GM12878 (cell line): ENCODE measurements at regions not wholly inside any gene's neighbourhood (a gene's known extent, or its start where the extent isn't known, plus 50 kb on each side); places are given as distances from the start of the nearest gene placed in this dataset.

Experiments
- ASH2L ChIP-seq: fragments of 300-600, 200-600 bp; sonication (generic); IDR thresholded peaks from 2 replicates; pipeline ENCODE4 v1.6.1; 2017; ENCODE audit warnings: low read depth, mild to moderate bottlenecking, borderline replicate concordance
- ATF7 ChIP-seq: fragments of 450-650 bp; IDR thresholded peaks from 2 replicates; pipeline ENCODE4 v1.6.1; 2016; ENCODE audit warnings: low read depth, mild to moderate bottlenecking
- BCL11A ChIP-seq: IDR thresholded peaks from 2 replicates; pipeline ENCODE4 v1.6.1; 2011; ENCODE audit warnings: low read depth, low read length
- CREB1 ChIP-seq: IDR thresholded peaks from 2 replicates; pipeline ENCODE4 v1.6.1; 2012; ENCODE audit warnings: low read depth, mild to moderate bottlenecking, inconsistent platforms
- DPF2 ChIP-seq: fragments of 450-650 bp; IDR thresholded peaks from 2 replicates; pipeline ENCODE4 v1.6.1; 2017; ENCODE audit warnings: mild to moderate bottlenecking
- E2F4 ChIP-seq: IDR thresholded peaks from 2 replicates; pipeline ENCODE4 v1.6.1; 2012; ENCODE audit warnings: low read depth, low read length, improper control_type of control experiment
- EED ChIP-seq: sonication (generic); IDR thresholded peaks from 2 replicates; pipeline ENCODE4 v1.6.1; 2016; ENCODE audit warnings: antibody characterized with exemption, low read depth
- EP300 ChIP-seq, 2 experiments: fragments of 150-350 bp in 1 of 2; IDR thresholded peaks; 2 replicates each; pipeline ENCODE4 v1.6.1; 2011 to 2012; ENCODE audit warnings: low read depth in 2 of 2, low read length in 2 of 2, borderline replicate concordance in 1 of 2, improper control_type of control experiment in 1 of 2, inconsistent platforms in 1 of 2; ENCODE audit not compliant: control insufficient read depth in 1 of 2
- GABPA ChIP-seq: IDR thresholded peaks from 2 replicates; pipeline ENCODE4 v1.6.1; 2014; ENCODE audit warnings: antibody characterized with exemption, low read depth, mild to moderate bottlenecking, inconsistent platforms
- KLF5 ChIP-seq: fragments of 450-650 bp; IDR thresholded peaks from 2 replicates; pipeline ENCODE4 v1.6.1; 2014; ENCODE audit warnings: mild to moderate bottlenecking; ENCODE audit not compliant: partially characterized antibody
- MEF2A ChIP-seq: IDR thresholded peaks from 2 replicates; pipeline ENCODE4 v1.6.1; 2011; ENCODE audit warnings: low read depth, mild to moderate bottlenecking, low read length, moderate library complexity; ENCODE audit not compliant: insufficient read depth
- MEF2B ChIP-seq: fragments of 450-650 bp; IDR thresholded peaks from 2 replicates; pipeline ENCODE4 v1.6.1; 2018; ENCODE audit warnings: mild to moderate bottlenecking, moderate library complexity; ENCODE audit not compliant: partially characterized antibody, poor library complexity, severe bottlenecking
- MTA2 ChIP-seq: fragments of 450-650 bp; IDR thresholded peaks from 2 replicates; pipeline ENCODE4 v1.6.1; 2016; ENCODE audit warnings: low read depth, mild to moderate bottlenecking, moderate library complexity
- NFIC ChIP-seq: IDR thresholded peaks from 2 replicates; pipeline ENCODE4 v1.6.1; 2012; ENCODE audit warnings: low read depth, mild to moderate bottlenecking, inconsistent platforms, low read length, moderate library complexity
- POLR2A ChIP-seq: IDR thresholded peaks from 2 replicates; pipeline ENCODE4 v1.6.1; 2011; ENCODE audit warnings: low read depth, mild to moderate bottlenecking, low read length
- POU2F2 ChIP-seq: IDR thresholded peaks from 3 replicates; pipeline ENCODE4 v1.6.1; 2011; ENCODE audit warnings: low read depth, mild to moderate bottlenecking, low read length, borderline replicate concordance
- SMAD5 ChIP-seq: IDR thresholded peaks from 2 replicates; pipeline ENCODE4 v1.6.1; 2016; ENCODE audit warnings: antibody characterized with exemption, low read depth
- SPI1 ChIP-seq: IDR thresholded peaks from 2 replicates; pipeline ENCODE4 v1.6.1; 2011; ENCODE audit warnings: low read depth, mild to moderate bottlenecking, low read length, moderate library complexity, borderline replicate concordance; ENCODE audit not compliant: insufficient read depth
- SUZ12 ChIP-seq: fragments of 200-600 bp; sonication (generic); IDR thresholded peaks from one replicate; pipeline ENCODE4 v1.6.1; 2018; ENCODE audit warnings: antibody characterized with exemption, mild to moderate bottlenecking; ENCODE audit not compliant: unreplicated experiment
- ZNF24 ChIP-seq: fragments of 450-650 bp; IDR thresholded peaks from 2 replicates; pipeline ENCODE4 v1.6.1; 2017; ENCODE audit warnings: antibody characterized with exemption, mild to moderate bottlenecking
- TF ChIP-seq, protein P1 (sequence below): fragments of 450-650 bp; IDR thresholded peaks from 2 replicates; pipeline ENCODE4 v1.6.1; 2017; ENCODE audit warnings: low read depth, mild to moderate bottlenecking, moderate library complexity
- TF ChIP-seq, protein P2 (sequence below): fragments of 450-650 bp; IDR thresholded peaks from 2 replicates; pipeline ENCODE4 v1.6.1; 2017; ENCODE audit warnings: mild to moderate bottlenecking, moderate library complexity
- TF ChIP-seq, protein P3 (sequence below): fragments of 450-650 bp; IDR thresholded peaks from 2 replicates; pipeline ENCODE4 v1.6.1; 2014; ENCODE audit warnings: mild to moderate bottlenecking

GRCh38 chr1:59005491-59006288 is 221.8 kb upstream of the JUN start (continued):
- TF ChIP-seq, protein P1, sequence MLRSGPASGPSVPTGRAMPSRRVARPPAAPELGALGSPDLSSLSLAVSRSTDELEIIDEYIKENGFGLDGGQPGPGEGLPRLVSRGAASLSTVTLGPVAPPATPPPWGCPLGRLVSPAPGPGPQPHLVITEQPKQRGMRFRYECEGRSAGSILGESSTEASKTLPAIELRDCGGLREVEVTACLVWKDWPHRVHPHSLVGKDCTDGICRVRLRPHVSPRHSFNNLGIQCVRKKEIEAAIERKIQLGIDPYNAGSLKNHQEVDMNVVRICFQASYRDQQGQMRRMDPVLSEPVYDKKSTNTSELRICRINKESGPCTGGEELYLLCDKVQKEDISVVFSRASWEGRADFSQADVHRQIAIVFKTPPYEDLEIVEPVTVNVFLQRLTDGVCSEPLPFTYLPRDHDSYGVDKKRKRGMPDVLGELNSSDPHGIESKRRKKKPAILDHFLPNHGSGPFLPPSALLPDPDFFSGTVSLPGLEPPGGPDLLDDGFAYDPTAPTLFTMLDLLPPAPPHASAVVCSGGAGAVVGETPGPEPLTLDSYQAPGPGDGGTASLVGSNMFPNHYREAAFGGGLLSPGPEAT, result peak; percentile 20; the same call in 1 of the 2 replicates
- TF ChIP-seq SMAD5 (no peak), EP300 (IDR thresholded peaks at IDR 0.05; ENCODE audit: borderline replicate concordance in 1 of 2, control insufficient read depth in 1 of 2, low read depth in 2 of 2, low read length in 2 of 2) (peak in 1 of 2 experiments; percentile 12; a peak in 1 of 4 replicates), ZNF24 (peak; percentile 83; the same call in 1 of the 2 replicates), E2F4 (no peak), BCL11A (0 out of 2 replicates have a peak, but pooled peaks have one; percentile 19), CREB1 (no peak), SPI1 (peak; percentile 71; the same call in 1 of the 2 replicates), SUZ12 (no peak), MEF2B (no peak), KLF5 (no peak), DPF2 (peak; percentile 39; the same call in 1 of the 2 replicates), ATF7 (no peak), EED (0 out of 2 replicates have a peak, but pooled peaks have one; percentile 31), GABPA (no peak), POLR2A (no peak), MTA2 (peak; percentile 49), MEF2A (no peak), ASH2L (no peak), NFIC (no peak), POU2F2 (no peak)
- TF ChIP-seq, protein P2, sequence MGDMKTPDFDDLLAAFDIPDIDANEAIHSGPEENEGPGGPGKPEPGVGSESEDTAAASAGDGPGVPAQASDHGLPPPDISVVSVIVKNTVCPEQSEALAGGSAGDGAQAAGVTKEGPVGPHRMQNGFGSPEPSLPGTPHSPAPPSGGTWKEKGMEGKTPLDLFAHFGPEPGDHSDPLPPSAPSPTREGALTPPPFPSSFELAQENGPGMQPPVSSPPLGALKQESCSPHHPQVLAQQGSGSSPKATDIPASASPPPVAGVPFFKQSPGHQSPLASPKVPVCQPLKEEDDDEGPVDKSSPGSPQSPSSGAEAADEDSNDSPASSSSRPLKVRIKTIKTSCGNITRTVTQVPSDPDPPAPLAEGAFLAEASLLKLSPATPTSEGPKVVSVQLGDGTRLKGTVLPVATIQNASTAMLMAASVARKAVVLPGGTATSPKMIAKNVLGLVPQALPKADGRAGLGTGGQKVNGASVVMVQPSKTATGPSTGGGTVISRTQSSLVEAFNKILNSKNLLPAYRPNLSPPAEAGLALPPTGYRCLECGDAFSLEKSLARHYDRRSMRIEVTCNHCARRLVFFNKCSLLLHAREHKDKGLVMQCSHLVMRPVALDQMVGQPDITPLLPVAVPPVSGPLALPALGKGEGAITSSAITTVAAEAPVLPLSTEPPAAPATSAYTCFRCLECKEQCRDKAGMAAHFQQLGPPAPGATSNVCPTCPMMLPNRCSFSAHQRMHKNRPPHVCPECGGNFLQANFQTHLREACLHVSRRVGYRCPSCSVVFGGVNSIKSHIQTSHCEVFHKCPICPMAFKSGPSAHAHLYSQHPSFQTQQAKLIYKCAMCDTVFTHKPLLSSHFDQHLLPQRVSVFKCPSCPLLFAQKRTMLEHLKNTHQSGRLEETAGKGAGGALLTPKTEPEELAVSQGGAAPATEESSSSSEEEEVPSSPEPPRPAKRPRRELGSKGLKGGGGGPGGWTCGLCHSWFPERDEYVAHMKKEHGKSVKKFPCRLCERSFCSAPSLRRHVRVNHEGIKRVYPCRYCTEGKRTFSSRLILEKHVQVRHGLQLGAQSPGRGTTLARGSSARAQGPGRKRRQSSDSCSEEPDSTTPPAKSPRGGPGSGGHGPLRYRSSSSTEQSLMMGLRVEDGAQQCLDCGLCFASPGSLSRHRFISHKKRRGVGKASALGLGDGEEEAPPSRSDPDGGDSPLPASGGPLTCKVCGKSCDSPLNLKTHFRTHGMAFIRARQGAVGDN, result no peak
- TF ChIP-seq, protein P3, sequence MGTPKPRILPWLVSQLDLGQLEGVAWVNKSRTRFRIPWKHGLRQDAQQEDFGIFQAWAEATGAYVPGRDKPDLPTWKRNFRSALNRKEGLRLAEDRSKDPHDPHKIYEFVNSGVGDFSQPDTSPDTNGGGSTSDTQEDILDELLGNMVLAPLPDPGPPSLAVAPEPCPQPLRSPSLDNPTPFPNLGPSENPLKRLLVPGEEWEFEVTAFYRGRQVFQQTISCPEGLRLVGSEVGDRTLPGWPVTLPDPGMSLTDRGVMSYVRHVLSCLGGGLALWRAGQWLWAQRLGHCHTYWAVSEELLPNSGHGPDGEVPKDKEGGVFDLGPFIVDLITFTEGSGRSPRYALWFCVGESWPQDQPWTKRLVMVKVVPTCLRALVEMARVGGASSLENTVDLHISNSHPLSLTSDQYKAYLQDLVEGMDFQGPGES, result no peak
